Esophagus muscularis mucosa (tissue), 4 donors: ENCODE measurements at regions not wholly inside any gene's neighbourhood (a gene's known extent, or its start where the extent isn't known, plus 50 kb on each side); places are given as distances from the start of the nearest gene placed in this dataset.

Experiments
- CTCF ChIP-seq, 3 experiments: fragments of 200-600 bp in 2 of 3; fragments of 450-650 bp in 1 of 3; sonication (generic) in 2 of 3; IDR thresholded peaks; one replicate each; pipeline ENCODE4 v1.5.1; 2017 to 2019; ENCODE audit warnings: antibody characterized with exemption in 3 of 3, mild to moderate bottlenecking in 2 of 3, moderate library complexity in 1 of 3
- EP300 ChIP-seq: sonication (generic); formaldehyde crosslinking; IDR thresholded peaks from one replicate; pipeline ENCODE4 v1.6.1; 2017; ENCODE audit warnings: antibody characterized with exemption
- POLR2A ChIP-seq: fragments of 450-650 bp; IDR thresholded peaks from one replicate; pipeline ENCODE4 v1.6.1; 2017; ENCODE audit warnings: antibody characterized with exemption, moderate library complexity, mild to moderate bottlenecking, low read depth
- POLR2AphosphoS5 ChIP-seq, 2 donors: sonication (generic); formaldehyde crosslinking; IDR thresholded peaks; one replicate each; pipeline ENCODE4 v1.6.1; 2017; ENCODE audit warnings: antibody characterized with exemption in 2 of 2

GRCh38 chr5:145466533-145466932, 368.6 kb downstream of the PRELID2 start:
- TF ChIP-seq POLR2AphosphoS5 (IDR thresholded peaks at IDR 0.05) (no peak), POLR2A (no peak), CTCF (IDR thresholded peaks at IDR 0.05) (no peak), EP300 (no peak)
